HL-60 (cell line): ENCODE measurements at regions not wholly inside any gene's neighbourhood (a gene's known extent, or its start where the extent isn't known, plus 50 kb on each side); places are given as distances from the start of the nearest gene placed in this dataset.

ENCODE experiments used
- DNase-seq, 2 experiments: peaks; one replicate each; pipeline ENCODE4 v3.0.0-alpha.2; 2010 to 2020; ENCODE audit warnings: low read depth in 1 of 2, low spot score in 1 of 2
- H3K27ac ChIP-seq: fragments of 250-450 bp; sonication (Bioruptor Pico); replicated peaks from 2 replicates; pipeline ENCODE4 v1.5.1; 2020; ENCODE audit warnings: mild to moderate bottlenecking, moderate library complexity
- H3K27me3 ChIP-seq: fragments of 250-450 bp; sonication (Bioruptor Pico); 2 replicates; pipeline ENCODE4 v1.5.1; 2021; ENCODE audit warnings: mild to moderate bottlenecking, moderate library complexity; ENCODE audit not compliant: insufficient read depth, poor library complexity, severe bottlenecking
- H3K4me3 ChIP-seq: replicated peaks from 2 replicates; pipeline ENCODE4 v1.5.1; 2011; ENCODE audit warnings: mild to moderate bottlenecking, control low read depth, low read length; ENCODE audit not compliant: insufficient read depth
- GABPA ChIP-seq: IDR thresholded peaks from 2 replicates; pipeline ENCODE4 v1.6.1; 2012; ENCODE audit warnings: low read depth
- POLR2AphosphoS5 ChIP-seq: IDR thresholded peaks from 2 replicates; pipeline ENCODE4 v1.6.1; 2012; ENCODE audit warnings: low read depth
- REST ChIP-seq: IDR thresholded peaks from 2 replicates; pipeline ENCODE4 v1.6.1; 2012; ENCODE audit warnings: low read depth; ENCODE audit not compliant: insufficient replicate concordance
- SPI1 ChIP-seq: IDR thresholded peaks from 2 replicates; pipeline ENCODE4 v1.6.1; 2012; ENCODE audit warnings: low read depth, mild to moderate bottlenecking, borderline replicate concordance
- TF ChIP-seq, protein P1 (sequence below): IDR thresholded peaks from one replicate; pipeline ENCODE4 v1.5.1; 2011; ENCODE audit warnings: low read length, control low read depth, inconsistent platforms; ENCODE audit not compliant: insufficient read depth

DNA sequence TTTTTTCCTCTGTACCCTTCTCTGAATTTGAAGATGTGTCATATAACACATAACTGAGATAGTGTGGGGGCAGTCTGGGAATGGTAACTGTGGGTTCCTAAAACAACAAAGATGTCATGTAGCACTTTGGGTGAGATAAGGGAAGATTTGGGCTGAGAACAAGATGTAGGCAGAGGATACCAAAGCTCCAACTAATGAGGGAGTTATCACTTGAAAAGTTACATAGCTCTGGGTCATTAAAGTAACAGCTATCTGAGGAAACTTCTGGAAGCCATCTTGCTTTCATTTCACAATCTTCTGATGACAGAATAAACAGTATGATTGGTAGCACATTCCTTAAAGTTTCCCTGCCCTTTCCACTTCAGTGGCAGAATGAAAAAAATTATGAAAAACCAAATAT is 255.4 kb downstream of the TBX18 start:
- no peaks in the 10 kb centered on the region for H3K27me3 ChIP-seq
- DNase-seq, result no peak
- H3K4me3 ChIP-seq, result no peak overlapping the region
- TF ChIP-seq, protein P1, sequence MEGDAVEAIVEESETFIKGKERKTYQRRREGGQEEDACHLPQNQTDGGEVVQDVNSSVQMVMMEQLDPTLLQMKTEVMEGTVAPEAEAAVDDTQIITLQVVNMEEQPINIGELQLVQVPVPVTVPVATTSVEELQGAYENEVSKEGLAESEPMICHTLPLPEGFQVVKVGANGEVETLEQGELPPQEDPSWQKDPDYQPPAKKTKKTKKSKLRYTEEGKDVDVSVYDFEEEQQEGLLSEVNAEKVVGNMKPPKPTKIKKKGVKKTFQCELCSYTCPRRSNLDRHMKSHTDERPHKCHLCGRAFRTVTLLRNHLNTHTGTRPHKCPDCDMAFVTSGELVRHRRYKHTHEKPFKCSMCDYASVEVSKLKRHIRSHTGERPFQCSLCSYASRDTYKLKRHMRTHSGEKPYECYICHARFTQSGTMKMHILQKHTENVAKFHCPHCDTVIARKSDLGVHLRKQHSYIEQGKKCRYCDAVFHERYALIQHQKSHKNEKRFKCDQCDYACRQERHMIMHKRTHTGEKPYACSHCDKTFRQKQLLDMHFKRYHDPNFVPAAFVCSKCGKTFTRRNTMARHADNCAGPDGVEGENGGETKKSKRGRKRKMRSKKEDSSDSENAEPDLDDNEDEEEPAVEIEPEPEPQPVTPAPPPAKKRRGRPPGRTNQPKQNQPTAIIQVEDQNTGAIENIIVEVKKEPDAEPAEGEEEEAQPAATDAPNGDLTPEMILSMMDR, result no peak
- no peak overlapping the region for H3K27ac ChIP-seq

- DNase-seq, result no peak
- TF ChIP-seq POLR2AphosphoS5, result no peak
- TF ChIP-seq GABPA, result no peak
- TF ChIP-seq, protein P1, result no peak
- no peak for TF ChIP-seq REST
- TF ChIP-seq SPI1, result no peak
- H3K27ac ChIP-seq, result no peak overlapping the region
- H3K27me3 ChIP-seq, result no peaks in the 10 kb centered on the region
- H3K4me3 ChIP-seq, result no peak overlapping the region
Observed at GRCh38 chr6:84508334-84508733, 256.1 kb downstream of the TBX18 start.

GRCh38 chr6:84504025-84504424 is 260.4 kb downstream of the TBX18 start:
- Histone ChIP-seq H3K4me3 (no peak overlapping the region), H3K27ac (no peak overlapping the region), H3K27me3 (no peaks in the 10 kb centered on the region)
- DNase-seq, result no peak
- TF ChIP-seq, protein P1, result no peak
- TF ChIP-seq GABPA, result no peak
- no peak for TF ChIP-seq POLR2AphosphoS5
- no peak for TF ChIP-seq SPI1
- no peak for TF ChIP-seq REST

DNA sequence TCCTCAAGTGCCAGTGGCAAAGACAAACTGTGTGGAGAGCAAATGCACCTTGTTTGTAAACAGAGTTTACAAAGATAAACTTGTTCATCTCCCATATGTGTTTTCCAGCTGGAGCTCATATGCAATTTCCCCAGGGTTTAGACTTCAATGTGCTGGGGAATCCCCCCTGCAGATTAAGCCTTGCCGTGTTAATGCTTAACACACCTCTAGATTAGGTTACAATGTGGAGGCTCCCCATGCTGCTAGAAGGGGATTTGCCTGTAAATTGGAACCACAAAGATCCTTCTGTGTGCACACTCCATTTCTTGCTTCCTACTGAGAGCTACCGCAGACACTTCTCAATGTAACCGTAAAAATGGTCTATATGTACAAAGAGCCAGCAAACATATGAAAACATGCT is 263.1 kb downstream of the TBX18 start:
- H3K27me3 ChIP-seq, result no peaks in the 10 kb centered on the region
- no peak overlapping the region for H3K27ac ChIP-seq
- TF ChIP-seq REST (no peak), GABPA (no peak), SPI1 (no peak), POLR2AphosphoS5 (no peak)
- TF ChIP-seq, protein P1, result no peak
- no peak for DNase-seq
- no peak overlapping the region for H3K4me3 ChIP-seq
